CD4-positive, CD25-positive, alpha-beta regulatory T cell (primary cell): ENCODE measurements at regions not wholly inside any gene's neighbourhood (a gene's known extent, or its start where the extent isn't known, plus 50 kb on each side); places are given as distances from the start of the nearest gene placed in this dataset.

Experiments used
- ATAC-seq, 2 donors: fragments of 150-1000 bp; cut with Tn5 transposase; one replicate each; pipeline ENCODE4 v1.10.0; 2021; ENCODE audit warnings: low read depth in 2 of 2, moderate number of reproducible peaks in 2 of 2, moderate library complexity in 1 of 2
- DNase-seq, 3 donors: peaks; one replicate each; pipeline versions ENCODE4 v3.0.0 to v3.0.0-alpha.2; 2012 to 2022; ENCODE audit warnings: mixed read lengths in 1 of 3
- H3K27ac ChIP-seq: one replicate; pipeline ENCODE4 v1.7.0; 2013; ENCODE audit warnings: mild to moderate bottlenecking, low read length; ENCODE audit not compliant: insufficient read depth, poor library complexity, severe bottlenecking
- H3K27me3 ChIP-seq: one replicate; pipeline ENCODE4 v1.7.0; 2013; ENCODE audit warnings: low read length; ENCODE audit not compliant: control insufficient read depth, insufficient read depth
- H3K36me3 ChIP-seq: one replicate; pipeline ENCODE4 v1.7.0; 2013; ENCODE audit warnings: mild to moderate bottlenecking, low read length, moderate library complexity; ENCODE audit not compliant: control insufficient read depth, insufficient read depth
- H3K4me1 ChIP-seq: 2 replicates; pipeline ENCODE4 v1.7.0; 2013; ENCODE audit warnings: mild to moderate bottlenecking, low read length; ENCODE audit not compliant: insufficient read depth, control insufficient read depth, poor library complexity, severe bottlenecking
- H3K4me3 ChIP-seq: one replicate; pipeline ENCODE4 v1.7.0; 2013; ENCODE audit warnings: low read depth, mild to moderate bottlenecking, low read length, moderate library complexity
- H3K9me3 ChIP-seq, 2 experiments: 1 replicate in 1 of 2; 2 replicates in 1 of 2; pipeline ENCODE4 v1.7.0; 2013; ENCODE audit warnings: low read length in 2 of 2, mild to moderate bottlenecking in 1 of 2, moderate library complexity in 1 of 2; ENCODE audit not compliant: control insufficient read depth in 2 of 2
- H3K27ac Mint-ChIP-seq, 3 donors: one replicate each; pipeline ENCODE4 v1.8.0; 2020 to 2022; ENCODE audit warnings: mild to moderate bottlenecking in 3 of 3, mixed read lengths in 3 of 3, moderate library complexity in 2 of 3
- H3K27me3 Mint-ChIP-seq: one replicate; pipeline ENCODE4 v1.8.0; 2022; ENCODE audit warnings: mild to moderate bottlenecking, mixed read lengths
- H3K36me3 Mint-ChIP-seq: one replicate; pipeline ENCODE4 v1.8.0; 2020; ENCODE audit warnings: mixed read lengths
- H3K4me1 Mint-ChIP-seq, 4 donors: one replicate each; pipeline ENCODE4 v1.8.0; 2020 to 2022; ENCODE audit warnings: mixed read lengths in 4 of 4, mild to moderate bottlenecking in 1 of 4
- H3K4me3 Mint-ChIP-seq, 4 donors: one replicate each; pipeline ENCODE4 v1.8.0; 2020 to 2022; ENCODE audit warnings: mild to moderate bottlenecking in 4 of 4, mixed read lengths in 4 of 4, moderate library complexity in 3 of 4
- H3K9me3 Mint-ChIP-seq, 7 donors: one replicate each; pipeline ENCODE4 v1.8.0; 2020 to 2022; ENCODE audit warnings: mixed read lengths in 7 of 7, mild to moderate bottlenecking in 3 of 7, moderate library complexity in 2 of 7

GRCh38 chr9:94504358-94504757 lies 50.5 kb upstream of the PCAT7 start:
- ATAC-seq, result no peak

More at GRCh38 chr9:94504358-94504757, 50.5 kb upstream of the PCAT7 start:
- no peak overlapping the region for H3K27ac Mint-ChIP-seq
- H3K9me3 Mint-ChIP-seq, result peaks cover 0 to 4% (median 0%) of the 10 kb centered on the region in 7 donors
- H3K4me1 Mint-ChIP-seq, result no peaks in the 10 kb centered on the region
- H3K4me3 Mint-ChIP-seq, result no peak overlapping the region
- Histone ChIP-seq H3K9me3 (no peaks in the 10 kb centered on the region), H3K27me3 (peaks cover 4% of the 10 kb centered on the region), H3K36me3 (no peaks in the 10 kb centered on the region), H3K4me3 (no peak overlapping the region), H3K4me1 (no peaks in the 10 kb centered on the region), H3K27ac (no peak overlapping the region)
- peaks cover 6% of the 10 kb centered on the region for H3K27me3 Mint-ChIP-seq
- DNase-seq, result no peak
- H3K36me3 Mint-ChIP-seq, result no peaks in the 10 kb centered on the region
